K562 (cell line): ENCODE measurements at regions not wholly inside any gene's neighbourhood (a gene's known extent, or its start where the extent isn't known, plus 50 kb on each side); places are given as distances from the start of the nearest gene placed in this dataset.

ENCODE experiments used
- ATAC-seq: fragments of 200-7000 bp; cut with Tn5 transposase; 3 replicates; pipeline ENCODE4 v1.9.1; 2020; ENCODE audit warnings: moderate library complexity
- BruUV-seq: library from RNA; stranded (reverse); fragments of 400-500 nt; replicated peaks from 2 replicates; lab custom pipeline; 2021; lab: Mats Ljungman, UMichigan
- CTCF ChIA-PET: fragments of 300-600 bp; formaldehyde crosslinking; extraction: SDS; loops from one replicate; lab custom pipeline; 2021; ENCODE audit warnings: low intra/inter-chr PET ratio; lab: Yijun Ruan, JAX
- POLR2A ChIA-PET: fragments of 300-600, 350-650 bp; sonication (Branson Sonifier 250); formaldehyde crosslinking; extraction: SDS; loops from one replicate; lab custom pipeline; 2021; ENCODE audit warnings: antibody characterized with exemption, inconsistent platforms; lab: Yijun Ruan, JAX
- DNase-seq, 4 experiments: peaks; one replicate each; pipeline versions ENCODE4 v3.0.0 to v3.0.0-alpha.2; 2011 to 2018; ENCODE audit warnings: low spot score in 3 of 4, mixed read lengths in 3 of 4; ENCODE audit errors: extremely low read depth in 1 of 4
- FAIRE-seq: peaks from 2 replicates; lab custom pipeline; 2011; peaks lifted over from hg19 to GRCh38; lab: Jason Lieb, UNC
- H2AFZ ChIP-seq: 2 replicates; pipeline ENCODE4 v1.6.0; 2011; ENCODE audit warnings: low read depth, low read length, control low read depth, inconsistent platforms
- H3K27ac ChIP-seq: fragments of 200-600 bp; 3 replicates; pipeline ENCODE4 v1.8.0; 2011; ENCODE audit warnings: low read depth, mild to moderate bottlenecking, control low read depth, inconsistent platforms, low read length, moderate library complexity, mixed read lengths; ENCODE audit errors: extremely low read depth
- H3K27me3 ChIP-seq, 2 experiments: fragments of 300-600 bp in 1 of 2; 2 replicates in 1 of 2; 3 replicates in 1 of 2; pipeline versions ENCODE4 v1.6.0 to v1.8.0; 2011; ENCODE audit warnings: inconsistent platforms in 2 of 2, low read length in 2 of 2, mild to moderate bottlenecking in 1 of 2, mixed read lengths in 1 of 2, moderate library complexity in 1 of 2; ENCODE audit not compliant: control insufficient read depth in 2 of 2, insufficient read depth in 2 of 2
- H3K36me3 ChIP-seq: fragments of 300-600 bp; 3 replicates; pipeline ENCODE4 v1.8.0; 2011; ENCODE audit warnings: mild to moderate bottlenecking, low read length, inconsistent platforms; ENCODE audit not compliant: control insufficient read depth, insufficient read depth
- H3K4me1 ChIP-seq, 2 experiments: fragments of 200-600 bp in 1 of 2; replicated peaks in 1 of 2; 2 replicates in 1 of 2; 3 replicates in 1 of 2; pipeline versions ENCODE4 v1.5.1 to v1.8.0; 2011; ENCODE audit warnings: inconsistent platforms in 2 of 2, low read length in 2 of 2, mild to moderate bottlenecking in 1 of 2, mixed read lengths in 1 of 2, moderate library complexity in 1 of 2; ENCODE audit not compliant: control insufficient read depth in 2 of 2, insufficient read depth in 2 of 2
- H3K4me2 ChIP-seq: 2 replicates; pipeline ENCODE4 v1.6.1; 2011; ENCODE audit warnings: low read length, control low read depth, inconsistent platforms, mixed read lengths; ENCODE audit not compliant: insufficient read depth
- H3K4me3 ChIP-seq: fragments of 200-600 bp; sonication (generic), shearing (Covaris generic); 2 replicates; pipeline ENCODE4 v1.5.1; 2016; ENCODE audit warnings: control low read depth, inconsistent platforms
- H3K79me2 ChIP-seq: fragments of 200-600 bp; 3 replicates; pipeline ENCODE4 v1.8.0; 2011; ENCODE audit warnings: low read length, inconsistent platforms; ENCODE audit not compliant: control insufficient read depth, insufficient read depth
- H3K9ac ChIP-seq, 2 experiments: 2 replicates each; pipeline versions ENCODE4 v1.6.0 to v1.6.1; 2011; ENCODE audit warnings: low read depth in 2 of 2, low read length in 2 of 2, control low read depth in 1 of 2, inconsistent platforms in 1 of 2, mild to moderate bottlenecking in 1 of 2, mixed read lengths in 1 of 2; ENCODE audit not compliant: insufficient read depth in 1 of 2
- H3K9me1 ChIP-seq: one replicate; pipeline ENCODE4 v1.6.0; 2011; ENCODE audit warnings: inconsistent platforms, mild to moderate bottlenecking, low read length, moderate library complexity; ENCODE audit not compliant: control insufficient read depth, insufficient read depth
- H3K9me3 ChIP-seq: replicated peaks from 2 replicates; pipeline ENCODE4 v1.5.1; 2011; ENCODE audit warnings: low read depth, low read length, inconsistent platforms; ENCODE audit not compliant: control insufficient read depth, insufficient read depth
- H4K20me1 ChIP-seq: replicated peaks from 2 replicates; pipeline ENCODE4 v1.6.1; 2011; ENCODE audit warnings: low read length, inconsistent platforms, mixed read lengths; ENCODE audit not compliant: control insufficient read depth, insufficient read depth
- CHD7 ChIP-seq: fragments of 200-600 bp; sonication (generic); IDR thresholded peaks from one replicate; pipeline ENCODE4 v1.6.1; 2012; ENCODE audit warnings: mild to moderate bottlenecking, low read depth, low read length, inconsistent platforms
- E2F3 ChIP-seq: fragments of 250-450 bp; sonication (Bioruptor Pico); IDR thresholded peaks from 2 replicates; pipeline ENCODE4 v1.4.0; 2020; ENCODE audit warnings: mild to moderate bottlenecking
- WGBS: fragments of 100-300 bp; shearing (Covaris generic); methylation state at CpG from one replicate; pipeline ENCODE4 v1.1.6; 2016; ENCODE audit warnings: low coverage, mixed read lengths; ENCODE audit not compliant: insufficient coverage; ENCODE audit errors: missing lambda C conversion rate; 5-methylcytosine and 5-hydroxymethylcytosine counted together
- in situ Hi-C: fragments of 300-500 bp; cut with MboI; formaldehyde crosslinking; loops from 4 replicates; pipeline ENCODE4 v1.15.0; 2018; ENCODE audit warnings: inconsistent platforms, mixed read lengths
- intact Hi-C: fragments of 100-400 bp; cut with micrococcal nuclease; formaldehyde crosslinking; loops from 2 replicates; pipeline ENCODE4 v1.14.2; 2022
- TF ChIP-seq, protein P1 (sequence below): sonication (generic); formaldehyde crosslinking; IDR thresholded peaks from 2 replicates; pipeline ENCODE4 v1.8.1; 2023; ENCODE audit warnings: mild to moderate bottlenecking, missing genetic modification reagents, moderate library complexity

DNA sequence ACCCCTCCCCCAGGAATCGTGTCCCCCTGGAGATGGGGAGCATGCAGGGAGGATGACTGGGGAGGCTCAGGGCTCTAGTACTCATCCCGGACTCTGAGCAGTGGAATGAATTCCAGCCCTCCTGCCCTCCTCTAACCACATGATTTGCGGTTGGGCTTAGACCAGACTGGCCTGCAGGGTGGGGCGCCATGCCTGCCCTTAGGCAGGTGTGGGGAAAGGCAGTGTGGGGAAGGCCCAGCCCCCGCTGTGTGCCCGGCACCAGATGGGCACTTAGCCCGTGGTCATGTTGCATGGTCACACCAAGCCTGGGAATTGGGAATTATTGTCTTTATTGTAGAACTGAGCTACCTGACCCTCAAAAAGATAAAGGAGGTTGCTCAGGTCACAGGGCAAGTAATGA is 283.8 kb downstream of the TLE3 start:
- Histone ChIP-seq H4K20me1 (0 out of 2 replicates have a peak, but pooled peaks cover 4% of the 10 kb centered on the region), H3K79me2 (no peaks in the 10 kb centered on the region), H3K4me2 (no peak overlapping the region), H2AFZ (no peak overlapping the region), H3K4me1 (no peaks in the 10 kb centered on the region; a peak in 1 of 5 replicates), H3K27me3 (peaks cover 2 to 17% of the 10 kb centered on the region in 2 experiments; a peak in 3 of 5 replicates), H3K27ac (no peak overlapping the region), H3K9me3 (no peaks in the 10 kb centered on the region), H3K9ac (no peak overlapping the region), H3K4me3 (no peak overlapping the region), H3K9me1 (peaks cover 3% of the 10 kb centered on the region), H3K36me3 (no peaks in the 10 kb centered on the region)
- in situ Hi-C loops (no loop called here), intact Hi-C loops (no loop called here)
- 0% methylated on average over 7 of the region's 7 CpGs for WGBS
- TF ChIP-seq E2F3 (CRISPR knock-in tag), result no peak
- ATAC-seq (no peak), DNase-seq (no peak), FAIRE-seq (no peak)
- ChIA-PET POLR2A (no interaction called here), CTCF (no interaction called here)
- no TSS peak for BruUV-seq

- no peak for DNase-seq
- Histone ChIP-seq H3K4me2 (no peak overlapping the region), H3K4me3 (no peak overlapping the region), H3K27me3 (peaks cover 4 to 12% of the 10 kb centered on the region in 2 experiments; a peak in 4 of 5 replicates), H2AFZ (no peak overlapping the region), H3K9ac (no peak overlapping the region), H3K79me2 (no peaks in the 10 kb centered on the region), H3K9me3 (no peaks in the 10 kb centered on the region), H3K9me1 (peaks cover 3% of the 10 kb centered on the region), H3K27ac (no peak overlapping the region), H3K36me3 (no peaks in the 10 kb centered on the region), H4K20me1 (0 out of 2 replicates have a peak, but pooled peaks cover 4% of the 10 kb centered on the region), H3K4me1 (no peaks in the 10 kb centered on the region; a peak in 1 of 5 replicates)
- WGBS, result 1% methylated on average over 9 of the region's 9 CpGs
- POLR2A ChIA-PET, result interaction anchor here (0.6 kb wide), 1 partner anchor 12 kb away, joined by 3 read pairs; no protein-coding TSS in a partner anchor
- in situ Hi-C loops (no loop called here), intact Hi-C loops (no loop called here)
- CTCF ChIA-PET, result no interaction called here
- FAIRE-seq, result no peak
- BruUV-seq, result no TSS peak
- no peak for ATAC-seq
- TF ChIP-seq, protein P1, sequence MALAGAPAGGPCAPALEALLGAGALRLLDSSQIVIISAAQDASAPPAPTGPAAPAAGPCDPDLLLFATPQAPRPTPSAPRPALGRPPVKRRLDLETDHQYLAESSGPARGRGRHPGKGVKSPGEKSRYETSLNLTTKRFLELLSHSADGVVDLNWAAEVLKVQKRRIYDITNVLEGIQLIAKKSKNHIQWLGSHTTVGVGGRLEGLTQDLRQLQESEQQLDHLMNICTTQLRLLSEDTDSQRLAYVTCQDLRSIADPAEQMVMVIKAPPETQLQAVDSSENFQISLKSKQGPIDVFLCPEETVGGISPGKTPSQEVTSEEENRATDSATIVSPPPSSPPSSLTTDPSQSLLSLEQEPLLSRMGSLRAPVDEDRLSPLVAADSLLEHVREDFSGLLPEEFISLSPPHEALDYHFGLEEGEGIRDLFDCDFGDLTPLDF (CRISPR knock-in tag), result no peak
- TF ChIP-seq CHD7, result no peak
Measured at GRCh38 chr15:69814932-69815331, 282.8 kb downstream of the TLE3 start.
